A673 (cell line): ENCODE measurements at regions not wholly inside any gene's neighbourhood (a gene's known extent, or its start where the extent isn't known, plus 50 kb on each side); places are given as distances from the start of the nearest gene placed in this dataset.

Experiments
- BruUV-seq: library from RNA; stranded (reverse); fragments of 400-500 nt; replicated peaks from 2 replicates; lab custom pipeline; 2021; lab: Mats Ljungman, UMichigan
- CTCF ChIA-PET: fragments of 300-600 bp; sonication (Branson Sonifier 250); formaldehyde crosslinking; loops from one replicate; lab custom pipeline; 2022; ENCODE audit warnings: antibody characterized with exemption; lab: Charles Lee
- POLR2A ChIA-PET: fragments of 300-600 bp; sonication (Branson Sonifier 250); formaldehyde crosslinking; loops from one replicate; lab custom pipeline; 2022; ENCODE audit warnings: antibody characterized with exemption; ENCODE audit not compliant: low non-redundant PET; lab: Charles Lee
- DNase-seq: peaks from one replicate; pipeline ENCODE4 v3.0.0-alpha.2; 2015; ENCODE audit warnings: low spot score
- H3K27ac ChIP-seq: fragments of 200-600 bp; sonication (generic); 2 replicates; pipeline ENCODE4 v1.5.1; 2016; ENCODE audit warnings: mixed run types, low read depth, mild to moderate bottlenecking, mixed read lengths, antibody characterized with exemption, low read length; ENCODE audit not compliant: poor library complexity, severe bottlenecking
- H3K27me3 ChIP-seq: fragments of 200-600 bp; sonication (generic); replicated peaks from 2 replicates; pipeline ENCODE4 v1.6.1; 2017; ENCODE audit warnings: mixed run types, low read depth, mild to moderate bottlenecking, mixed read lengths, antibody characterized with exemption, low read length; ENCODE audit not compliant: insufficient read depth, poor library complexity
- H3K36me3 ChIP-seq: fragments of 200-600 bp; sonication (generic); 2 replicates; pipeline ENCODE4 v1.6.1; 2016; ENCODE audit warnings: mixed run types, mild to moderate bottlenecking, mixed read lengths, antibody characterized with exemption, low read length; ENCODE audit not compliant: insufficient read depth, poor library complexity, severe bottlenecking
- H3K4me1 ChIP-seq: fragments of 200-600 bp; sonication (generic); 2 replicates; pipeline ENCODE4 v1.6.1; 2017; ENCODE audit warnings: mixed run types, mild to moderate bottlenecking, mixed read lengths, antibody characterized with exemption, low read length; ENCODE audit not compliant: insufficient read depth, poor library complexity, severe bottlenecking
- H3K4me3 ChIP-seq: fragments of 200-600 bp; sonication (generic); 2 replicates; pipeline ENCODE4 v1.5.1; 2016; ENCODE audit warnings: low read depth, mixed run types, mild to moderate bottlenecking, mixed read lengths, low read length; ENCODE audit not compliant: poor library complexity, severe bottlenecking
- H3K9me3 ChIP-seq: fragments of 200-600 bp; sonication (generic); 2 replicates; pipeline ENCODE4 v1.6.1; 2016; ENCODE audit warnings: mixed run types, low read depth, mild to moderate bottlenecking, mixed read lengths, antibody characterized with exemption, low read length; ENCODE audit not compliant: poor library complexity, severe bottlenecking
- EZH2 ChIP-seq: fragments of 200-600 bp; sonication (generic); IDR thresholded peaks from 2 replicates; pipeline ENCODE4 v1.6.1; 2017; ENCODE audit warnings: borderline replicate concordance, low read depth, mild to moderate bottlenecking, mixed read lengths, antibody characterized with exemption, low read length; ENCODE audit not compliant: poor library complexity, severe bottlenecking
- intact Hi-C: fragments of 100-400 bp; cut with micrococcal nuclease; formaldehyde crosslinking; loops from one replicate; pipeline ENCODE4 v1.10.0; 2022; ENCODE audit not compliant: unreplicated experiment
- TF ChIP-seq, protein P1 (sequence below): fragments of 300-800, 200-600 bp; sonication (generic); conservative IDR thresholded peaks from 2 replicates; pipeline ENCODE4 v1.5.1; 2017; ENCODE audit warnings: low read depth, mild to moderate bottlenecking, antibody characterized with exemption, low read length, moderate library complexity, mixed read lengths

DNA sequence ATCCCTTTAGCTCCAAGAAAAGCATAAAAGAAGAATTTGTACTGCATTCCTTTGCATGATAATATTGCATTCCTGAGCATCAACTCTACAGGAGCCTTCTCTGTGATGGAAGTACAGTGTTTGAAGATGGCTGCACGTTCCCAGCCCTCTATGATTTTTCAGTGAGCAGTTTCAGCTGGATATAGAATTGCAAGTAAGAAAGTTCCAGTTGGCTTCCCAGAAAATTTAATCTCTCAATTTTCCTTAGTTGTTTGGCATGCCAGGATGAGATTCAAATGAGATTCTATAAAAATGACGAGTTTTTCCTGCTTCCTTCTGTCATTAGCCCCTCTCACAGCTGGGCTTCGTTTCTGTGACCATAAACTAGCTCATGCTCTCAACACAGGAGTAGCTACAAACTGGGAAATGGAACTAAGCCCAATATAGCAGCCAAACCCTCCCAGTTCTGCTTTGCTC is 109.9 kb downstream of the TTC8 start:
- Histone ChIP-seq H3K4me1 (no peaks in the 10 kb centered on the region), H3K9me3 (no peaks in the 10 kb centered on the region), H3K27me3 (no peaks in the 10 kb centered on the region), H3K36me3 (no peaks in the 10 kb centered on the region), H3K4me3 (no peak overlapping the region), H3K27ac (no peak overlapping the region)
- ChIA-PET POLR2A (no interaction called here), CTCF (no interaction called here)
- no TSS peak for BruUV-seq
- DNase-seq, result no peak
- intact Hi-C loops, result no loop called here
- no peak for TF ChIP-seq EZH2
- TF ChIP-seq, protein P1, sequence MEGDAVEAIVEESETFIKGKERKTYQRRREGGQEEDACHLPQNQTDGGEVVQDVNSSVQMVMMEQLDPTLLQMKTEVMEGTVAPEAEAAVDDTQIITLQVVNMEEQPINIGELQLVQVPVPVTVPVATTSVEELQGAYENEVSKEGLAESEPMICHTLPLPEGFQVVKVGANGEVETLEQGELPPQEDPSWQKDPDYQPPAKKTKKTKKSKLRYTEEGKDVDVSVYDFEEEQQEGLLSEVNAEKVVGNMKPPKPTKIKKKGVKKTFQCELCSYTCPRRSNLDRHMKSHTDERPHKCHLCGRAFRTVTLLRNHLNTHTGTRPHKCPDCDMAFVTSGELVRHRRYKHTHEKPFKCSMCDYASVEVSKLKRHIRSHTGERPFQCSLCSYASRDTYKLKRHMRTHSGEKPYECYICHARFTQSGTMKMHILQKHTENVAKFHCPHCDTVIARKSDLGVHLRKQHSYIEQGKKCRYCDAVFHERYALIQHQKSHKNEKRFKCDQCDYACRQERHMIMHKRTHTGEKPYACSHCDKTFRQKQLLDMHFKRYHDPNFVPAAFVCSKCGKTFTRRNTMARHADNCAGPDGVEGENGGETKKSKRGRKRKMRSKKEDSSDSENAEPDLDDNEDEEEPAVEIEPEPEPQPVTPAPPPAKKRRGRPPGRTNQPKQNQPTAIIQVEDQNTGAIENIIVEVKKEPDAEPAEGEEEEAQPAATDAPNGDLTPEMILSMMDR, result no peak

DNA sequence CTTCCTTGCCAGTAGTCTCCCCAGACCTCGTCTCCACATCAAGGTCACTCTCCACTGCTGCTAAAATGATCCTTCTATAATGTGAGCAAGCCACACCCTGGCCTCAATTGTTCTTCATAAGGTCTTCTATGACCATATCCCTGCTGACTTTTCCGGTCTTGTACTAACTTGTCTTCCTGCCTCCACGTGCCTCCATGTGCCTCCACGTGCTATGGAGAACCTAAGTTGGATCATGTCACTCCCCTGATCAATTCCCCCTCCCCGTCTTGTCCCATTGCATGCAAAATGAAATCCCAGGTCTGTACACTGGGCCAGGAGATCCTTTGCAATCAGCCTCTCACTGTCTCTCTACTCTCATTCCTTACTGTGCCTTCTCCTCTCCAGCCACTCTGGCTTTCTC is 110.6 kb downstream of the TTC8 start:
- Histone ChIP-seq H3K9me3 (no peaks in the 10 kb centered on the region), H3K36me3 (no peaks in the 10 kb centered on the region), H3K27ac (no peak overlapping the region), H3K4me3 (no peak overlapping the region), H3K27me3 (no peaks in the 10 kb centered on the region), H3K4me1 (no peaks in the 10 kb centered on the region)
- no peak for DNase-seq
- POLR2A ChIA-PET, result no interaction called here
- CTCF ChIA-PET, result no interaction called here
- no TSS peak for BruUV-seq
- TF ChIP-seq EZH2, result no peak
- TF ChIP-seq, protein P1, result no peak
- intact Hi-C loops, result no loop called here

DNA sequence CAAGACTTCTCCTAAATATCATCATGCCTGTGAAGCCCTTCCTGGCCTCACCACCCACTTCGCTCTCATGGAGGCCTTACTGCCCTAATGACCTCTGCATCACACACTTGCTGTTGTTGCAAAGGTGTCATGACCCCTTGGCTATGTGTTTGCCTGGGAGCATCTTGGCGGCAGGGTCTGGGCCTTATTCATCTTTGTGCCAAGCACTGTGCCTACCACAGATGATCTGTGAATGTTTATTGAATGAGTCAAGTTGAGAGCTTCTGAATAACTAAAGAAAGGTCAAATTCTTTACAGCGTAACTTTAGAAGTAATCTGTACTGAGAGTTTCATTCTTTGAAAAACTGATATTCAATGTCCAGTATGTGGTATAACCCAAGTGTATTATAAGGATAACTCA is 113.3 kb downstream of the TTC8 start:
- CTCF ChIA-PET, result no interaction called here

More for the DNA sequence above, 113.3 kb downstream of the TTC8 start:
- no TSS peak for BruUV-seq
- TF ChIP-seq, protein P1, result no peak
- no peak for TF ChIP-seq EZH2
- Histone ChIP-seq H3K36me3 (no peaks in the 10 kb centered on the region), H3K4me3 (no peak overlapping the region), H3K4me1 (no peaks in the 10 kb centered on the region), H3K9me3 (no peaks in the 10 kb centered on the region), H3K27ac (no peak overlapping the region), H3K27me3 (no peaks in the 10 kb centered on the region)
- no peak for DNase-seq
- intact Hi-C loops, result no loop called here
- POLR2A ChIA-PET, result no interaction called here
